ENCODE measurements at regions not wholly inside any gene's neighbourhood (a gene's known extent, or its start where the extent isn't known, plus 50 kb on each side); places are given as distances from the start of the nearest gene placed in this dataset.

DNA sequence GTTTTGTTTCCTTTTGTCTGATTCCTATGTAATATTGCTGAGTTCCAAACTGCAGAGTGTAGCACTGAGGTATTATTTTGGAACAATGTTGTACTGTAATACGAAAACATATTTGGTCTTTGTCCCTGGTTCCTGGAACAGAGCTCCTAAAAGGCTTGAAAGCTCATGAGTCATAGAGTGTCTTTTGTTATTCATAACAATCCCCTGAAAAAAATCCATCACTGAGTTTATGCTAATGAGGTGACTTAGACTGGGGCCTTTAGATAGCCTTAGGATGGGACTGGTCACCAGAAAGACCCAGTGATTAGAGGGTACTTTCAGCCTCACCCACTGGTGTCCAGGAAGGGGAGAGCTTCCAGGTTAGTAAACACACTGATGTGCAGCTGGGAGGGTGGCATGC, 132.7 kb upstream of the POU5F2 start:
- TF ChIP-seq CTCF (IDR thresholded peaks at IDR 0.05), result no peak
- TF ChIP-seq POLR2A (IDR thresholded peaks at IDR 0.05), result no peak
- no peak for TF ChIP-seq POLR2AphosphoS5 (IDR thresholded peaks at IDR 0.05)
